ENCODE measurements at regions not wholly inside any gene's neighbourhood (a gene's known extent, or its start where the extent isn't known, plus 50 kb on each side); places are given as distances from the start of the nearest gene placed in this dataset.

- DNase-seq: no peak
Measured at GRCh38 chr1:4146614-4147013, 246.5 kb upstream of the C1orf174 start.

- no peak for DNase-seq
Measured at GRCh38 chr1:4147509-4147908, 247.4 kb upstream of the C1orf174 start.

DNA sequence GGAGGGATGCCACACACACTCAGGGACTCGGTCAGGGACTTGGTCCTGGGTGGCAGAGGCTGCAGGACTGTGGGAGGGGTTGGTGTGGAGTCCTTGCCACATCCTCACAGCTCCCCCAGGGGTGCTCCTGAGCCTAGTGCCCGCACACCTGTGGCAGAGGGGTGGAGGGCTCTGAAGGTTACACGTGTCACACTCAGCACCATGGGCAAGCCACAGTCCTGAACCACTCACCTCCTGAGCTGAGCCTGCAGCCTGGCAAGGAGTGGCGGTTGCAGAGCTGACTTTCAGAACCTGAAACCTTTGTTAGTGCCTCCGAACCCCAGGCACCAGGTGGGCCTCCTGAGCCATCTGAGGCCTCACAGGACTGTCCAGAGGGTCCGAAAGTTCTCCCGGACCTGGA, 249.2 kb upstream of the C1orf174 start:
- DNase-seq: no peak

GRCh38 chr1:4149831-4150230, 249.8 kb upstream of the C1orf174 start:
- DNase-seq: no peak

DNA sequence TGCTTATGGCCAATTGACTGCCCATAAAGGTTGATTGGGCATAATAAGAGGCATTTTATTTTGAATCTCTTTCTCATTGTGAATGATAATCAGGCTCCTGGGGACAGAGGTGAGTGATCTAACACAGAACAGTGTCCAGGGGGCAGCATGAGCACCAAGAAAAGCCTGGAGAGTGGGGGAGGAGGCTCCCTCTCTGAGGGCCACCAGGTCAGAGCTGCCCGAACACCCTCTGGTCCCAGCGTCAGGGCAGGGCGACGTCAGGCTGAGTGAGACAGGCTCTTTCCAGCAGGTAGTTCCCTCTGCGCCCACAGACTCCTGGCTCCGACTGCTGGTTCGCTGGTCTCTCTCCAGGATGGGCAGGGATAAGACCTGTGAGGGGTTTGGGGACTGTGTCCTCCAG, 250.2 kb upstream of the C1orf174 start:
- no peak for DNase-seq

- no peak for DNase-seq
Measured at GRCh38 chr1:4152266-4152665, 252.2 kb upstream of the C1orf174 start.

DNA sequence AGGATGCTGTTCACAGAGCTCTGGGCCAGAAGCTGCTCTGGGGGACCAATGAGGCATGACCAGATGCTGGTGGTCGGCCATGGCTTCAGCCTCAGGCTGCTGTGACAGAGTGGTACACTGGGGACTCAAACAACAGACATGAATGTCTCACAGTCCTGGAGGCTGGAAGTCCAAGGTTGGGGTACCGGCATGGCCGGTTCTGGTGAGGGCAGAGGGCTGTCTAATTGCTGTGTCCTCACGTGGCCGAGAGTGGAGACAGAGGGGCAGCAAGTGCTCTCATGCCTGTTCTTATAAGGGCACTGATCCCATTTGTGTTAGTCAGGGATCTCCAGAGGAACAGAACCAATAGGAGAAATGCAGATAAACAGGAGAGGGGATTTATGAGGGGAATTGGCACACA, 253.5 kb upstream of the C1orf174 start:
- DNase-seq: no peak

- no peak for DNase-seq
Measured at GRCh38 chr1:4156241-4156973, 256.3 kb upstream of the C1orf174 start.

DNA sequence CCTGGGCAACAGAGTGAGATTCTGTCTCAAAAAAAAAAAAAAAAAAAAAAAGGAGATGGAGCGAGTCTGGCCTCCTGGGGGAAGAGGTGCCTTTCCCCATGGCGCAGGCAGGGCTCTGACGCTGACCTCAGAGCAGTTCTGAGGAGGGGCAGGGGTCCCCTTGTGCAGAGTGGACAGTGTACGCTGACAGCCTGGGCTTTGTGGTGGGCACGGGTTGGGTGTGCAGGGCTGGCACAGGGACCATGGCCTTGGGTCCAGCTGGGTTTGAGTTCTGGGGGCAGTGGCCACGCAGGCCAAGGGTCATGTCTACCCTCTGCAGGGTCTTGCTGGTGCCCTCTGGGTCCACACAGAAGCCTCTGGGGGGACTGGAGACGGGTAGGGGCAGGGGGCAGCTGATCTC, 260.1 kb upstream of the C1orf174 start:
- DNase-seq: no peak

- no peak for DNase-seq
Measured at GRCh38 chr1:4161366-4162006, 261.4 kb upstream of the C1orf174 start.

GRCh38 chr1:4164965-4165364, 264.9 kb upstream of the C1orf174 start:
- DNase-seq: no peak

DNA sequence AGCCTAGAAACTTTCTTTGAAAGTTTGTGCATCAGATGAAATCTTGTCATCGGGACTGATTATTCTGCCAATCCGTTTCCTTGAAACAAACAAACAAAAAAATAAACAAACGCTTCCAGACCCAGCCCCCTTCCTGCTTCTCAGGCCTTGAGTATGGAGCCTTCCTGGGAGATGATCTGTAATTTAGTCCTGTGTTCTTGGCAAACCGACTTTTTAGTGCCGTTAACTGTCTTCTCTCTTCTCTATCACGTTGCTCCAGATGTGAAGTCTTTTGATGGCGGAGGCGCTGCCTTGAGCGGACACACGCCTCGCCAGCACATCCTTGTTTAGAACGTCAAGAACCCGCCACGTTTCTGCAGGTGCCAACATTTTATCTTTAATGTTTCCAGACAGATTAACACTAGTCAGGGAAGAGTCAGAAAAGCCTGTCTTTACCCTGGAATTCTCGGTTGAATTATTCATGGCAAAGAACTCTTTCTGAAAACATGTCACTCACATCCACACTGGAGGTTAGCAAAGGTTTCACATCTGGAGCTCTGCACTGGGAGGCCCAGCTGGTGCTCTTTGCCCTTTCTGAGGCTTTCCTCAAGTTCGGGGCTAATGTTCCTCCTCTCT, 265.7 kb upstream of the C1orf174 start:
- DNase-seq: no peak

GRCh38 chr1:4166713-4167112, 266.6 kb upstream of the C1orf174 start:
- DNase-seq: no peak

- DNase-seq: no peak
Measured at GRCh38 chr1:4169991-4170390, 269.9 kb upstream of the C1orf174 start.

DNA sequence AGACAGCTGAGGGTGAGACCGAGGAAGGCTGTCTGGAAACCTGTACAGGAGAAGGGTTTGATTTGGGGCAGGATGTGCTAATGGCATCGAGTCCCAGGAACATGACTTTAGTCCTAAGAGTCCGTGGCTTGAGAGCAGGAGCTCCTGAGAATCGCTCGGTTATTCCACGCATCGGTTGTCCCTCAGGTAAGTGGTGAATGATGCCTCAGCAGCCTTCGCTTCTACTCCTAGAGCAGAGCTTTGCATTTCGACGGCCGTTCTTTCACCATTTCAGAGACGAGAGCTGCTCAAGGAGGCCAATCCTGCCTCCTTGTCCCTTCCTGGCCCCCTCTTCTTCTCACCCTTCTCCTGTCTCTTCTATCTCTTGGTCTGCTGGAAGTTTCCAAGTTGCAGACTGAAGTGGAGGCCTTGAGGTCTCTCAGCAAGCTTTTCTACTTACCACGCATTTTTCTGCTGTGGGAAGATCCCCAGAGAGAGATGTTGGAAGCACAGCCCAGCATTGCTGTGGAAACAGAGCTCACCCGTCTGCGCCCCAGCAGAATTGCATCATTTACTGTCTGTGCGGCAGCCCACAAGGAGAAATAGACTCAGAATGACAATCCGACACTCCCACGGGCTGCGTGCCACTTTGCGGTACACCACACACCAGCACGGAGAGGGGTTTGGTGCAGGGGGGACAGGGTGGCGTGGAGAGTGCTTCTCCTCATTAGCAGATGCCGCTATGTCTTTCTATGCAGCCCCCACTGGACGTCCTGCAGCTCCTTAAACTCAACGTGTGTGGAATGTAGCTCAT, 270.7 kb upstream of the C1orf174 start:
- DNase-seq: no peak

DNA sequence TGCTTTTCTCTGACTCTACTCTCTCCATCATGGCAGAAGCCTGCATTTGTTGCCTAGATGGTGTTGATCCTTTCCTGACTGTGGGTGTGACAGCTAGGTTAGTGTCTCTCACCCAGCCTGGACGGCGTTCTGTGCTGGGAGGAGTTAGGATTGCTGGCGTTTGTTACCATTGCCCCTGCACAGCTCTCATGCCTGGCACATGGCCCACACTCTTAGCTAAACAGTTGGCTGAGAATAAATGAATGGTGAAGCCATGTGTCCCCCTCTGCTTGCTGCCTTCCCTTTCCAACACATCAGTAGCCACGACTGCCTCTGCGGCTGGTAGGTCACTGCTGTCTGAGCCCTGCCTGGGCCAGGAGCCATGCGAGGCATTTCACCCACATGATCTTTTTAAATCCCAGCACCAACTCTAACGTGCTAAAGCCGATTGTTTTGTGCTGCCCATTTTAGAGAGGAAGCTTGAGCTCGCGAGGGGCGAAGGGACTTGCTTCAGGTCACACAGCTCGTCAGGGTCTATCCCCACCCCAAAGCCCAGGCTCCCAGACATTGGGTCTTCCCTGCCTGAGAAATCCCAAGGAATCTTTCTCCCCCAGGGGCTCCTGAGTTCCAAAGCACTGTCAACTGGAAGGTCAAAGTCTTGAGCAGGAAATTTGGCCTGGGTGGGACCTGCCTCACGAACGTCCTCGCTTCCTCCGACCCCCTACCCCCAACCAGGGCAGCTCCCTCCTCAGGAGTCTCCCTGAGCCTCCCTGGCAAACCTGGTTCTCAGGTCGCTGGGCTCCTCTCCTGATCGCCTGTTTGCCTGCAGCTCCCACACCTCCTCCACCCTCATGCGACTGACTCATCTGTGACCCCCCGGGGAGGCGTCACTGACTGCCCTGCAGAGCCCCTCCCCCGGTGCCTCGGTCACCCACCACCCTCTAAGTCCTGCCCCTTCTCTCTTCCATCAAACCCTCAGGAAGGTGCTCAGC, 271.7 kb upstream of the C1orf174 start:
- DNase-seq: no peak

DNA sequence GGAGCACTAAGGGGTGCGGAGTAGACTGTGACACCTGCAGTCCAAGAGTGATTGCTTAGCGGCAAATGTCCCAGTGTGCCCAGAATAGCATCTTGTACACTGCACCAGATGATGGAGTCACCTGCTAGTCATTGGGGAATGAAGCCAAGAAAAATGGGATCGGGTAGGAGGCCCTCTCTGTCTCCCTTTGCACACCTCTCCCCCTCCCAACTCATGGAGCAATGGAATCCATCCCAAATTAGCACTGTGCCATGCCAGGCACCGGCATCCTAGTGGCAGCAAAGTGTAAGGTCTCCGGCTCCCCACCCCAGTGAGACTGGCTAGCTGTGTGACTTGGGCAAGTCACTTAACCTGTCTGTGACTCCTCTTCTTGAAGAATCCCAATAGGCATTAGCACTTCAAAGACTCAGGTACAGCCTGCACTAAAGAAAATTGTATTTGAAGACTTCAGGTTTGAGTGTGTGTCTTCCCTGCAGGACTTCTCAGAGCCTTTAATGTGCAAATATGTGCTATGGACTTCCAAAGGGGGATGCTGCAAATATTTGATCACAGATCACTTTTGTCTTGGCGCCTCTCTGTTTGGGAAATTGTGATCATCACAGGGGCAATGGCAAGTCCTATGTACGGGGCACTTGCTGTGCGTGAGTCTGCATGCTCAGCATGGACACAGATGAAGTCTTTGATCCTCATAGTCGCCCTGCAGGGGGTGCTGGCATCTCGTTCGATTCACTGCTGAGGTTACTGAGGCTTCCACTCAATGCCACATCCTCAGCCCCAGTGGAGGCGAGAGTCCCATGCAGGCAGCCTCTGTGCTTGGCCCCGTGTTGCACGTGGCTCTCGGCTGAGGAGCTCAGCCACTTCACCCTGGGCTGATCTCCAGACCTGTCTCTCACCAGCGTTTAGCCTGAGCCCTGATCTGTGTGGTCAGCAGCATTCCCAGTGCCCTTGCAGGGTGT, 272.9 kb upstream of the C1orf174 start:
- DNase-seq: no peak

- no peak for DNase-seq
Measured at GRCh38 chr1:4173731-4174130, 273.7 kb upstream of the C1orf174 start.

GRCh38 chr1:4174291-4175200, 274.5 kb upstream of the C1orf174 start:
- DNase-seq: no peak

Data from NCI-H187 treated with DMSO at 0.1 percent for 48 hours (cell line).